SK-N-MC (cell line): ENCODE measurements at regions not wholly inside any gene's neighbourhood (a gene's known extent, or its start where the extent isn't known, plus 50 kb on each side); places are given as distances from the start of the nearest gene placed in this dataset.

Experiments used
- EZH2 ChIP-seq: fragments of 200-600 bp; sonication (generic); IDR thresholded peaks from one replicate; pipeline ENCODE4 v1.6.1; 2017; ENCODE audit warnings: antibody characterized with exemption
- FOXP2 ChIP-seq: optimal IDR thresholded peaks from 2 replicates; pipeline ENCODE3; 2011; ENCODE audit warnings: mild to moderate bottlenecking, moderate library complexity; ENCODE audit not compliant: insufficient read depth; ENCODE audit errors: extremely low read length, control extremely low read depth
- POLR2AphosphoS5 ChIP-seq: IDR thresholded peaks from 2 replicates; pipeline ENCODE4 v1.6.1; 2012; ENCODE audit warnings: mild to moderate bottlenecking, low read depth, low read length, borderline replicate concordance

- TF ChIP-seq POLR2AphosphoS5: no peak
- TF ChIP-seq EZH2: no peak
- TF ChIP-seq FOXP2: no peak
These were observed 225.0 kb upstream of the VCX start for GRCh38 chrX:7617994-7618393.
